Trophoblast cell (in vitro differentiated cells and primary cell): ENCODE measurements at regions not wholly inside any gene's neighbourhood (a gene's known extent, or its start where the extent isn't known, plus 50 kb on each side); places are given as distances from the start of the nearest gene placed in this dataset.

Experiments
- DNase-seq, 2 donors: peaks; one replicate each; pipeline ENCODE4 v3.0.0-alpha.2; 2016
- H2AFZ ChIP-seq: 2 replicates; pipeline ENCODE4 v1.6.1; 2013; ENCODE audit warnings: low read length, moderate library complexity, mild to moderate bottlenecking; ENCODE audit not compliant: insufficient read depth, poor library complexity
- H2AK5ac ChIP-seq: 2 replicates; pipeline ENCODE4 v1.6.1; 2013; ENCODE audit warnings: mild to moderate bottlenecking, low read length
- H2BK120ac ChIP-seq: 2 replicates; pipeline ENCODE4 v1.6.1; 2013; ENCODE audit warnings: low read length, mild to moderate bottlenecking, moderate library complexity; ENCODE audit not compliant: insufficient read depth, poor library complexity
- H2BK12ac ChIP-seq: 2 replicates; pipeline ENCODE4 v1.6.1; 2013; ENCODE audit warnings: mild to moderate bottlenecking, low read length, moderate library complexity
- H2BK5ac ChIP-seq: 2 replicates; pipeline ENCODE4 v1.6.1; 2013; ENCODE audit warnings: low read length, low read depth, moderate library complexity, mild to moderate bottlenecking; ENCODE audit not compliant: poor library complexity
- H3K14ac ChIP-seq: 2 replicates; pipeline ENCODE4 v1.6.1; 2013; ENCODE audit warnings: mild to moderate bottlenecking, low read length
- H3K18ac ChIP-seq: 2 replicates; pipeline ENCODE4 v1.6.1; 2013; ENCODE audit warnings: mild to moderate bottlenecking, low read length
- H3K23ac ChIP-seq: 2 replicates; pipeline ENCODE4 v1.6.1; 2013; ENCODE audit warnings: low read length
- H3K27ac ChIP-seq: 2 replicates; pipeline ENCODE4 v1.5.1; 2013; ENCODE audit warnings: low read depth, mild to moderate bottlenecking, inconsistent platforms, low read length, moderate library complexity
- H3K27me3 ChIP-seq: 2 replicates; pipeline ENCODE4 v1.6.1; 2013; ENCODE audit warnings: inconsistent platforms, mild to moderate bottlenecking, low read length, moderate library complexity; ENCODE audit not compliant: insufficient read depth
- H3K36me3 ChIP-seq, 2 experiments: 1 replicate in 1 of 2; 2 replicates in 1 of 2; pipeline ENCODE4 v1.6.1; 2013; ENCODE audit warnings: low read length in 2 of 2, mild to moderate bottlenecking in 2 of 2, moderate library complexity in 1 of 2; ENCODE audit not compliant: insufficient read depth in 2 of 2, control insufficient read depth in 1 of 2
- H3K4ac ChIP-seq: 2 replicates; pipeline ENCODE4 v1.6.1; 2013; ENCODE audit warnings: low read depth, mild to moderate bottlenecking, low read length, moderate library complexity
- H3K4me1 ChIP-seq, 2 experiments: 1 replicate in 1 of 2; 2 replicates in 1 of 2; pipeline ENCODE4 v1.6.1; 2013; ENCODE audit warnings: low read length in 2 of 2, mild to moderate bottlenecking in 2 of 2, moderate library complexity in 1 of 2; ENCODE audit not compliant: insufficient read depth in 2 of 2, control insufficient read depth in 1 of 2
- H3K4me2 ChIP-seq: 2 replicates; pipeline ENCODE4 v1.6.1; 2013; ENCODE audit warnings: inconsistent platforms, mild to moderate bottlenecking, low read length, moderate library complexity
- H3K4me3 ChIP-seq: 2 replicates; pipeline ENCODE4 v1.5.1; 2013; ENCODE audit warnings: mild to moderate bottlenecking, low read depth, low read length, inconsistent platforms
- H3K79me1 ChIP-seq: one replicate; pipeline ENCODE4 v1.6.1; 2013; ENCODE audit warnings: low read length
- H3K79me2 ChIP-seq: 2 replicates; pipeline ENCODE4 v1.6.1; 2013; ENCODE audit warnings: low read length, mild to moderate bottlenecking; ENCODE audit not compliant: control insufficient read depth, insufficient read depth, poor library complexity
- H3K9ac ChIP-seq: 2 replicates; pipeline ENCODE4 v1.6.1; 2013; ENCODE audit warnings: mild to moderate bottlenecking, low read length
- H3K9me3 ChIP-seq: 2 replicates; pipeline ENCODE4 v1.6.1; 2013; ENCODE audit warnings: low read depth, mild to moderate bottlenecking, control low read depth, inconsistent platforms, low read length; ENCODE audit not compliant: insufficient read depth
- H4K12ac ChIP-seq: 2 replicates; pipeline ENCODE4 v1.6.1; 2013; ENCODE audit warnings: low read depth, mild to moderate bottlenecking, low read length, moderate library complexity
- H4K8ac ChIP-seq: 2 replicates; pipeline ENCODE4 v1.6.1; 2013; ENCODE audit warnings: low read depth, mild to moderate bottlenecking, low read length, moderate library complexity
- H4K91ac ChIP-seq: one replicate; pipeline ENCODE4 v1.6.1; 2013; ENCODE audit warnings: low read depth, mild to moderate bottlenecking, low read length, moderate library complexity
- WGBS: extraction: QIAGEN DNeasy Blood & Tissue Kit; methylation state at CpG from one replicate; pipeline ENCODE4 v1.1.7; 2013; ENCODE audit warnings: missing lambda C conversion rate; ENCODE audit not compliant: insufficient read length, insufficient coverage; ENCODE audit errors: extremely low coverage; 5-methylcytosine and 5-hydroxymethylcytosine counted together

- Histone ChIP-seq H4K8ac (no peak overlapping the region), H2BK12ac (no peak overlapping the region), H3K18ac (no peak overlapping the region), H4K91ac (no peak overlapping the region), H3K79me2 (no peaks in the 10 kb centered on the region), H3K23ac (no peak overlapping the region), H3K4me2 (no peak overlapping the region), H3K27me3 (no peaks in the 10 kb centered on the region), H2AFZ (no peak overlapping the region), H3K4me1 (peaks cover 0 to 5% of the 10 kb centered on the region in 2 experiments), H2AK5ac (no peak overlapping the region), H2BK5ac (no peak overlapping the region), H3K14ac (no peak overlapping the region), H3K9ac (no peak overlapping the region), H3K27ac (no peak overlapping the region), H2BK120ac (no peak overlapping the region), H4K12ac (no peak overlapping the region), H3K36me3 (no peaks in the 10 kb centered on the region), H3K4me3 (no peak overlapping the region), H3K79me1 (no peaks in the 10 kb centered on the region), H3K9me3 (no peaks in the 10 kb centered on the region), H3K4ac (no peak overlapping the region)
- no CpG with 5 or more reads among the region's 2 CpGs for WGBS
- DNase-seq, result no peak
Observed at GRCh38 chr12:75853626-75854025, 177.9 kb downstream of the PHLDA1 start.

GRCh38 chr12:75852956-75853355 lies 178.6 kb downstream of the PHLDA1 start:
- no peaks in the 10 kb centered on the region for H3K27me3 ChIP-seq
- no peak overlapping the region for H3K4me3 ChIP-seq
- no peaks in the 10 kb centered on the region for H3K79me1 ChIP-seq
- H3K9me3 ChIP-seq, result no peaks in the 10 kb centered on the region
- WGBS, result no CpG with 5 or more reads among the region's 2 CpGs
- no peak overlapping the region for H3K4me2 ChIP-seq
- H4K8ac ChIP-seq, result no peak overlapping the region
- H2BK5ac ChIP-seq, result no peak overlapping the region
- H2AFZ ChIP-seq, result no peak overlapping the region
- H2AK5ac ChIP-seq, result no peak overlapping the region
- no peak overlapping the region for H2BK120ac ChIP-seq
- H3K4ac ChIP-seq, result no peak overlapping the region
- H4K91ac ChIP-seq, result no peak overlapping the region
- H2BK12ac ChIP-seq, result no peak overlapping the region
- no peak overlapping the region for H4K12ac ChIP-seq
- H3K79me2 ChIP-seq, result no peaks in the 10 kb centered on the region
- H3K9ac ChIP-seq, result no peak overlapping the region
- no peak overlapping the region for H3K14ac ChIP-seq
- DNase-seq, result no peak
- H3K4me1 ChIP-seq, result peaks cover 0 to 7% of the 10 kb centered on the region in 2 experiments
- no peak overlapping the region for H3K23ac ChIP-seq
- H3K27ac ChIP-seq, result no peak overlapping the region
- H3K18ac ChIP-seq, result no peak overlapping the region
- H3K36me3 ChIP-seq, result no peaks in the 10 kb centered on the region

- H3K9ac ChIP-seq, result no peak overlapping the region
- no peak overlapping the region for H3K27ac ChIP-seq
- H3K4me2 ChIP-seq, result no peak overlapping the region
- no peak overlapping the region for H4K12ac ChIP-seq
- no peaks in the 10 kb centered on the region for H3K79me2 ChIP-seq
- H3K4ac ChIP-seq, result no peak overlapping the region
- no peak for DNase-seq
- H3K9me3 ChIP-seq, result no peaks in the 10 kb centered on the region
- H3K36me3 ChIP-seq, result no peaks in the 10 kb centered on the region
- H3K4me1 ChIP-seq, result peaks cover 0 to 7% of the 10 kb centered on the region in 2 experiments
- no peak overlapping the region for H2AFZ ChIP-seq
- H2BK5ac ChIP-seq, result no peak overlapping the region
- H3K4me3 ChIP-seq, result no peak overlapping the region
- no peaks in the 10 kb centered on the region for H3K27me3 ChIP-seq
- H4K91ac ChIP-seq, result no peak overlapping the region
- WGBS, result no CpG with 5 or more reads among the region's 3 CpGs
- no peak overlapping the region for H3K18ac ChIP-seq
- no peaks in the 10 kb centered on the region for H3K79me1 ChIP-seq
- no peak overlapping the region for H2BK12ac ChIP-seq
- H2BK120ac ChIP-seq, result no peak overlapping the region
- H3K23ac ChIP-seq, result no peak overlapping the region
- no peak overlapping the region for H4K8ac ChIP-seq
- no peak overlapping the region for H3K14ac ChIP-seq
- no peak overlapping the region for H2AK5ac ChIP-seq
Observed at GRCh38 chr12:75852143-75852542, 179.4 kb downstream of the PHLDA1 start.

- no peak overlapping the region for H4K8ac ChIP-seq
- H3K79me2 ChIP-seq, result no peaks in the 10 kb centered on the region
- H2AFZ ChIP-seq, result no peak overlapping the region
- no peaks in the 10 kb centered on the region for H3K79me1 ChIP-seq
- peaks cover 0 to 7% of the 10 kb centered on the region in 2 experiments for H3K4me1 ChIP-seq
- H2BK12ac ChIP-seq, result no peak overlapping the region
- WGBS, result no CpG with 5 or more reads among the region's 4 CpGs
- no peak overlapping the region for H4K12ac ChIP-seq
- no peaks in the 10 kb centered on the region for H3K36me3 ChIP-seq
- no peak overlapping the region for H2AK5ac ChIP-seq
- H3K9me3 ChIP-seq, result no peaks in the 10 kb centered on the region
- H3K23ac ChIP-seq, result no peak overlapping the region
- H4K91ac ChIP-seq, result no peak overlapping the region
- no peak overlapping the region for H3K27ac ChIP-seq
- DNase-seq, result no peak
- no peak overlapping the region for H2BK120ac ChIP-seq
- no peaks in the 10 kb centered on the region for H3K27me3 ChIP-seq
- H3K4ac ChIP-seq, result no peak overlapping the region
- no peak overlapping the region for H3K9ac ChIP-seq
- H3K14ac ChIP-seq, result no peak overlapping the region
- no peak overlapping the region for H2BK5ac ChIP-seq
- H3K18ac ChIP-seq, result no peak overlapping the region
- H3K4me2 ChIP-seq, result no peak overlapping the region
- no peak overlapping the region for H3K4me3 ChIP-seq
Observed at GRCh38 chr12:75850721-75851462, 180.7 kb downstream of the PHLDA1 start.
